ENCODE measurements at regions not wholly inside any gene's neighbourhood (a gene's known extent, or its start where the extent isn't known, plus 50 kb on each side); places are given as distances from the start of the nearest gene placed in this dataset.

- DNase-seq, result no peak
- intact Hi-C loops (cut with DNase I), result no loop called here
- WGBS, 2 donors, result 53 to 57% methylated on average over 2 of the region's 2 CpGs
- no peak for ATAC-seq
- TF ChIP-seq CTCF (IDR thresholded peaks at IDR 0.05), result no peak
- Histone ChIP-seq H3K36me3 (no peaks in the 10 kb centered on the region), H3K9me3 (no peaks in the 10 kb centered on the region), H3K4me1 (no peaks in the 10 kb centered on the region), H3K27ac (no peak overlapping the region), H3K4me3 (no peak overlapping the region), H3K27me3 (no peaks in the 10 kb centered on the region)
- FAIRE-seq, result no peak
Observed at GRCh38 chr3:191070201-191070600, 128.8 kb upstream of the OSTN start.

GRCh38 chr3:191068946-191069813, 129.9 kb upstream of the OSTN start:
- Histone ChIP-seq H3K4me1 (no peaks in the 10 kb centered on the region), H3K4me3 (no peak overlapping the region), H3K9me3 (no peaks in the 10 kb centered on the region), H3K36me3 (no peaks in the 10 kb centered on the region), H3K27ac (no peak overlapping the region), H3K27me3 (no peaks in the 10 kb centered on the region)
- no peak for TF ChIP-seq CTCF (IDR thresholded peaks at IDR 0.05)
- no peak for ATAC-seq
- no peak for DNase-seq
- no peak for FAIRE-seq
- 58 to 61% methylated on average over 5 of the region's 5 CpGs for whole genome bisulfite sequencing, 2 donors
- intact Hi-C loops (cut with DNase I), result no loop called here

- Histone ChIP-seq H3K27ac (no peak overlapping the region), H3K27me3 (no peaks in the 10 kb centered on the region), H3K4me3 (no peak overlapping the region), H3K9me3 (no peaks in the 10 kb centered on the region), H3K4me1 (no peaks in the 10 kb centered on the region), H3K36me3 (no peaks in the 10 kb centered on the region)
- DNase-seq (no peak), FAIRE-seq (no peak), ATAC-seq (no peak)
- intact Hi-C loops (cut with DNase I), result no loop called here
- no peak for TF ChIP-seq CTCF (IDR thresholded peaks at IDR 0.05)
- WGBS, 2 donors, result 54 to 68% methylated on average over 1 of the region's 1 CpG
Observed at GRCh38 chr3:191066669-191067068, 132.4 kb upstream of the OSTN start.

- 62 to 72% methylated on average over 6 of the region's 6 CpGs for WGBS, 2 donors
- no peak overlapping the region for H3K4me3 ChIP-seq
- DNase-seq (no peak), FAIRE-seq (no peak), ATAC-seq (no peak)
- no peak overlapping the region for H3K27ac ChIP-seq
- H3K27me3 ChIP-seq, result no peaks in the 10 kb centered on the region
- intact Hi-C loops (cut with DNase I), result no loop called here
- H3K36me3 ChIP-seq, result no peaks in the 10 kb centered on the region
- H3K4me1 ChIP-seq, result no peaks in the 10 kb centered on the region
- TF ChIP-seq CTCF (IDR thresholded peaks at IDR 0.05), result no peak
- no peaks in the 10 kb centered on the region for H3K9me3 ChIP-seq
Observed at GRCh38 chr3:191065181-191065805, 133.7 kb upstream of the OSTN start.

- no peaks in the 10 kb centered on the region for H3K27me3 ChIP-seq
- peak in 3 of 4 donors; percentile 50 to 75 (median 68) for ATAC-seq
- 3 to 4% methylated on average over 4 of the region's 4 CpGs for WGBS, 2 donors
- FAIRE-seq, result peak; percentile 83
- no peak overlapping the region for H3K4me3 ChIP-seq
- no peaks in the 10 kb centered on the region for H3K4me1 ChIP-seq
- H3K9me3 ChIP-seq, result no peaks in the 10 kb centered on the region
- TF ChIP-seq CTCF (IDR thresholded peaks at IDR 0.05), result peak in 3 of 4 donors; percentile 15 to 33 (median 30)
- no peak overlapping the region for H3K27ac ChIP-seq
- intact Hi-C loops (cut with DNase I), result loop anchor here in 1 of 3 donors (5.0 kb wide), 1 partner anchor 349 kb away; no protein-coding TSS in a partner anchor
- no peak for DNase-seq
- H3K36me3 ChIP-seq, result no peaks in the 10 kb centered on the region
Observed at GRCh38 chr3:191051037-191051436, 148.0 kb upstream of the OSTN start.

All from pancreas (tissue), 10 donors.